Femur (tissue), 1 donor: ENCODE measurements at regions not wholly inside any gene's neighbourhood (a gene's known extent, or its start where the extent isn't known, plus 50 kb on each side); places are given as distances from the start of the nearest gene placed in this dataset.
"Not testable (repeated sequence)": the region's sequence is repeated elsewhere in the genome, so short reads cannot be mapped to it uniquely, and the experiment has no call there.

ENCODE experiments used
- DNase-seq: peaks from one replicate; pipeline ENCODE4 v3.0.0-alpha.2; 2017

GRCh38 chr3:96330795-96331194 lies 483.6 kb upstream of the EPHA6 start:
- DNase-seq, result no peak

- DNase-seq, result no peak
These were observed 483.1 kb upstream of the EPHA6 start for GRCh38 chr3:96331341-96331740.

DNA sequence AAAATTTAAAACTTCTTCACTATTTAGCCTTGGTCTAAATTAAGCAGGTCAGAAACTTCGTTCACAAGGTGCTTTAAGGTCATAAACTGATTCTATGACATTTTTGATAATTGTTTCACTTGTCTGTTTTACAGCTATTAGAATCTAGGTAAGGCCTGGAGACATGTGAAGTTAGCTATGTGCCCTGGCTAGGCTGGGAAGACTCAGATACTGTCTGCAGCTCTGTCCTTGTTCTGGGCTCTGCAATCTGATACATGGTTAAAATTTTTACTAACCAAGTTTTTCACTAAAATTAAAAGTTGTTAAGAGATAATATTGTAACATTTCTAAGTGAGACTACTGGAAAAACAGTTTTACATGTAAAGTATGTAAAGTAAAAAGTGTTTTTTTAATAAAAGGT lies 479.6 kb upstream of the EPHA6 start:
- no peak for DNase-seq

GRCh38 chr3:96347289-96347688 lies 467.1 kb upstream of the EPHA6 start:
- no peak for DNase-seq

GRCh38 chr3:96351598-96351997 lies 462.8 kb upstream of the EPHA6 start:
- DNase-seq, result not testable (repeated sequence)

DNA sequence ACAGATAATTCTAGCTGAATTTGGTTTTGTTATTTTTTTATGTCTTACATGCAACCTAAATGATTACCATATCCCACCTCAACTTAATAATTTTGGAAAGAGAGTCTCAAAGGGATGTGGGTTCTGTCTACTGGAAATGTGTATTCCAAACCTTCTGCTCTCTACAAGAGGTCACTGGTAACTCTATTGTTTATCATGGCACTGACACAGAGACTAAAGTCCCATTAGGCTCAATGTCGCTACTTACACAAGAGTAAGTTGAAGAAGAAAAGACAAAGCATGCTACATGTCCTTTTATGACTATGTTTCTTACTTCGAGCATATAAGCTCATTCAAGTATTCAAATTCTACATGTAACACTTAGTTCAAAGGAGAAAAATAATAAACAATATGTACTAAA lies 460.3 kb upstream of the EPHA6 start:
- no peak for DNase-seq

DNA sequence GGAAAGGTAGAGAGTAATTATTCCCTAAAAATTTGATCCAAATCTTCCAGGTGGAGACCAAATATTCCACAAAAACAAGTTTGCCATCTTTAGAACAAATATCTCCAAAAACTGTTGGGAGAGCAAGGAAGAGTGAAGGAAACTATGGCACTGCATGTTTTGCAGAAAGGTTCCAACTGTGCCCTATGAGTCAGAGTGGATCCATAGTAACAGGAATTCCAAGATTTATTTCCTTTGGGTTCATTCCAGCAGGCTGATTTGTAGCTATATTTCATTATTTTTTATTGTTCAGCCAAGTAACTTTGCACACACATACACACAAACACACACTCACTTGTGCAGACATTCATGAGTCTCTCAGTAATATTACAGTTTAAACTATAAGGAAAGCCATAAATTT lies 459.7 kb upstream of the EPHA6 start:
- no peak for DNase-seq

DNA sequence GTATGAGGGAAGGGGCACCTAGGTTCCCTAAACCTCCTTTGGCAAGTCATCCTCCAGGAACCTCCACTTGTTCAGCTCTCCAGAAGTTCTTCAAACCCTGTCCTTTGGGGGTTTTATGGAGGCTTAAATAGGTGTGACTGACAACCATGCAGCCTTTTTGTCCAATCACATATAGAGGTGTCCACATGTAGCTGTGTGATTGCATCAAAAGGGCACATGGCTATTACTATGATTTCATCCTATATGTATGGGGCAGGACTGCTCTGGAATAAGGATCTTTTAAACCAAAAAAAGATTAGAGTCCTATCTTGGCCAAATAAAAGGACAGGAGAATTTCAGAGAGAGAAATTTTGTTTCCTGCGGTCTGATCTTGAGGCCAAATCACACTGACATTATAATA lies 453.2 kb upstream of the EPHA6 start:
- no peak for DNase-seq

DNA sequence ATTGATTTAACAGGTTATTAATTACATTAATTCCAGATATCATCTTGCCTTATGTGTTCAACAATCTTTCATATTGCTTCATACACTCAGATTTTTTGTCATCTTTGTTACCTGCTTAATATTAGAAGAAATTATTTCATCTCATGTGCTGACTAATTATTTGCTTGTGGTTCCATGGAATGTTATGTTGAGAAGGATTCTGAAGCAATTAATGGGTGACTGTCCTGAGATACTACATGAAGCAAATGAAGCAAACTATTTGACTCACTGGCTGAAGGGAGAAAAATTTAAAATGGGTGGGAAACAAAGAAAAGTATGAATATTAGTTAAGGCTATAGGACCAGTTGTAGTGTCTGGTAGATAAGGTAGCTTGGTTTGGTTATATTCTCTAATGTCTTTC lies 443.8 kb upstream of the EPHA6 start:
- no peak for DNase-seq

DNA sequence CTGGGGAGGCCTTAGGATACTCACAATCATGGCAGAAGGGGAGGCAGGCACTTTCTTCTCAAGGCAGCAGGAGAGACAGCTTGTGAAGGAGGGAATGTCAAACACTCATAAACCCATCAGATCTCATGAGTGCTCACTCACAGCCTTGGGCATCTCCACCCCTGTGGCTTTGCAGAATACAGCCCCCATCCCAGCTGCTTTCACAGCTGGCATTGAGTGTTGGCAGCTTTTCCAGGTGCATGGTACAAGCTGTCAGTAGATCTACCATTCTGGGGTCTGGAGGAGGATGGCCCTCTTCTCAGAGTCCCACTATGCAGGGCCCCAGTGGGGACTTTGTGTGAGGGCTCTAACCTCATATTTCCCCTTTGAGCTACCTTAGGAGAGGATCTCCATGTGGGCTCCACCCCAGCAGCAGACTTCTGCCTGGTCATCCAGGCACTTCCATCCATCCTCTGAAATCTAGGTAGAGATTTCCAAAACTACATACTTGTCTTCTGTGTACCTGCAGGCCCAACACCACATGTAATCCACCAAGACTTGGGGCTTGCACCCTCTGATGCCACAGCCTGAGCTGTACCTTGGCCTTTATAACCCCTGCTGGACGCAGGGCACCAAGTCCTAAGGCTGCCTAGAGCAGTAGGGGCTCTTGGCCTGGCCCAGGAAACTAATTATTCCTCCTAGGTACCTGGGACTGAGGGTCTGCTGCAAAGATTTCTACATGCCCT lies 404.2 kb upstream of the EPHA6 start:
- DNase-seq, result no peak

DNA sequence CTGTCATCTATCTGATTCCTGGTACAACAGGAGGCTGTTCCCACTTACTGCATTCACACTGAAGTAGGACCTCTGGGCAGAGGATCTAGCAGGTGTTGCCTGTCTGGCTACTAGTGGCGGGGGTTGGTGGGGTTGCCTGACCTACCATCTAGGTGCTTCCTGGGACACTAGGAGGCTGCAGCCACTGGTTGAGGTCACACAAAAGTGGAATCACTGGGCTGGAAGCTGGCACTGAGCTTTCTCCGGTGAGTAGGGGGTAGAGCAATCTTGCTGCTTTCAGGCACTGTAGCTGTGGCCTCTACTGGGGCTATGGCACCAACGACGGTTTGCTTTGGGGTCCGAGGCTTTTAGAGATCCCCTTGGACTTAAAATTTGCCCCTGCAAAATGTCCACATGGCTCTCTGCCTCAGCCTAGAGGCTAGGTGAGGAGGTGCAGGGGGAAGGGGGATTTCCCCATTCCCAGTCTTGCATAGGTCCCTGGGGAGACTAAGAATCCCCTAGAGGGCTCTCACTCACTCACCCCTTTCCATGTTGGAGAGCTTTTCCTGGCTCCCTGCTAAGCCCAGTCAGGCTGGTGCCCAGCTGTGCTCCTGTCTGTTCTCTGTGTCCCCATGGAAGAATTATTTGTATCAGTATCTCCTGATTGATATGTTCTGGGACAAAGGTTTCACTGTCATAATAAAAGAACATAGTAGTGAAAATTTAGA lies 397.7 kb upstream of the EPHA6 start:
- no peak for DNase-seq

- DNase-seq, result no peak
These were observed 386.3 kb upstream of the EPHA6 start for GRCh38 chr3:96428097-96428496.

DNA sequence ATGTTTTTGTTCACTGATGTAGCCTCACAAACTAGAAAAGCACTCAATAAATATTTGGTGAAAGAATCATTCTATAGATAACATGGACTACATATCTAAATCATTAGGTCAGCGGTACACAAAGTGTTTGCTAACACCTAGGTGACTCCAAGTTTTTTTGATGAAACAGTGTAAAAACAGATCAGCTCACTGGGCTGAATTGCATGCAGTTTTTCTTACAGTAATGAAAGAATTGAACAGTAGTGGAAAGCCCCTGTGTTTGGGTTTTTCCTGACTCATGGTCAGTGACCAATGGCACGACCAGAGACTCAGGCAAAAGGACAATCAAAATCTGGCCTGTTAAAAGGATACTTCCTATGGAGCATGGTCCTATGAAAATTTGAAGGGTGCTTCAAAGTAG lies 384.3 kb upstream of the EPHA6 start:
- no peak for DNase-seq

DNA sequence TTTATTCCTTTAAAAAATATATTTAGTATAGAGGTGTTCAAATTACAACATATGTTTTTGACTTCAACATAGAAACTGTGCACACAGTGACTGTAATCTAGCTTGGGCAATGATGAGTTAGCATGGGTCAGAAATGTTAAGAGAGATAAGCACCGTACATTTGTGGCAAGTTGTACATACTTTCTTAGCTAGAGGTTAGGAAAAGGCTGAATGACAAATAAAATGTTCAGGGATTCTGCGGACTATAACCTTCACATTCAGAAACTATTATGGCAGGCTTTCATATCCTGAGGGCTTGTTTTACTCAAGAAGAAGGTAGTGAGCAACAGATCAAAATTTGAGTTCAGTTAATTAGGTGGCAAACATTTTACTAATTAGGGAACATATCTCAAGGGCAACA lies 379.7 kb upstream of the EPHA6 start:
- no peak for DNase-seq

DNA sequence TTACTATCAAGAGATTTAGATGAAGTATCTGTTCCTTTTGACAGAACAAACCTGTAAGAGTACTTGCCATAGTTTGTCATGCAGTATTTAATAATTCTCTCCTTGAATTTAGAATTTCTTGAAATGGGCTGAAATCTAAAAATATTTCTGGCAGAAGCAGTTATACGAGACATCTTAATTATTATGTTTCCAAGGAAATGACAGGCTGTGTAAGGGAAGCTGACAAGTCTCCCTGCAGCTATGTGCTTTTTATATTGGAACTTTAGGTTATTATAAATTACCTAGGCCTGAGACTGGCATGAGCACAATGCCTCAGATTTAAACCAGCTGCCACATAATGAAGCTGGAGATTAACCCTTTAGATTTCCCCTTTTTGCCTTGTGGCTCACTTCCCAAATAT lies 365.0 kb upstream of the EPHA6 start:
- DNase-seq, result no peak

DNA sequence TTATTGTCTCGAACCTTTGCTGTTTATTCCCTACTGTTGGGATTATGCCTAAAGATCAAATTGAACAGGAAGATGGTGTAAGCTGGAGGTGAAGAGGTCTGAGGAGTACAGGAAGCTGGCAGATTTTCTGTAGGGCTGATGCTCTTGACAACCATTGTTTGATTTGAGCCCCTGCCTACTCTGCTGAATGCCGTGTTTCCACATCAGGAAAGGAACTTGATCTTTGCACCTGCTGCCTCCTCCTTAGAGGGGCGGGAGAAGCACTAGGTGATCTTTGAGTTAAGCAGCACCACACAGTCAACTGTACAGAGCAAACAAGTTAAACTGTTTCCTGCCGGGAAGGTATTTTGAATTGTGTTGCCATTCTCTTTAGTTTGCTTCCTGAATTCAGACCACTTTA lies 364.6 kb upstream of the EPHA6 start:
- peak; percentile 13 for DNase-seq

DNA sequence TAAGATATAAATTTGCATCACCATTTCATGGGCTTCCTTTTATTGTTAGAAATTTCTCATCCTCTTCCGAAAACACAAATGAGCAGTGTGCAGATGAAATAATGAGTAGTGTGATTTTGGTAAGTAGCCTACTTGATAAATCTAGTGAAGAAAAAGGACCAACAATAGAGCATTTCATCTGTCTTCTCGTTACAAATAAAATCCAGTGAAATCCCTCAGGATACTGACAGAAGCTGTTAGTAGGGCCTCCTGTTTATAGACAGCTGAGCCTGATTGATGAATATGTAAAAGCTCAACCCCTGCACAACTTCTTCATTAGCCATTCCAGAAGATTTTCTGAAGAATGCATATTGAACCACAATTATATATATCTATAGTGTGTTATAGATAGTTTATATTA lies 363.7 kb upstream of the EPHA6 start:
- no peak for DNase-seq

DNA sequence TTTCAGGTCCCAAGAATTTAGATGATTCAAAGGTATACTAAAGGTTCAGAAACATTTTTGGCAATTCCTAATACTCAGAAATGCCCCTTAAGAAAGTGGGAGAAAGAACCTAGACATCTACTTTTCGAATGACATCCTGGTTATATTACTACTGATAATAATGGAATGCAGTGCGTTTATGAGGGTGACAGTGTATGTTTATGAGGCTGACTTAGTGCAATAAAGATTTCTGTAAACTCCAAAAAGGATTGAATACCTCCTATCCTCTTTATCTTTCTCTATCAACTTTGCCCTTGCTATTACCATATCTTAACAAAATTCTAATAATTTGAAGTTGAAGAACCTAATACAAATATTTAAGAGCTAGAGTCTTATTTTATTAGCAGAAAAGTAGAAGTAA lies 348.9 kb upstream of the EPHA6 start:
- DNase-seq, result no peak

DNA sequence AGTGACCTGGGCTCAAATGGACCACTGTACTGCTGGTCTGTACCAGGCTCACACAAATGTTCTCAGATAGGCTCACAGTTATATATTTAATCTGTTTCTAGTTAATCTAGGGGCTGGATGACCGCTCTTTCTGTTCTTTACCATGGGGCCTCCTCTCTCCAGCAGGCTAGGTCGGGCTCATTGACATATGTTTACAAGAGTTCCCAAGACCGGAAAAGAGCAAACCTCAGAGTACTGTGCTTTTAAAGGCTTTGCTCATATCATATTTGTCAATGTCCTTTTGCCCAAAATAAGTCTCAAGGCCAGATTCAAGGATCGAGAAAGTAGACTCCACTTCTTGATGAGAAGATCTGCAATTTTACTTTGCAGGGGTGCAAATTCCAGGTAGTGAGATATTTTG lies 348.0 kb upstream of the EPHA6 start:
- no peak for DNase-seq

DNA sequence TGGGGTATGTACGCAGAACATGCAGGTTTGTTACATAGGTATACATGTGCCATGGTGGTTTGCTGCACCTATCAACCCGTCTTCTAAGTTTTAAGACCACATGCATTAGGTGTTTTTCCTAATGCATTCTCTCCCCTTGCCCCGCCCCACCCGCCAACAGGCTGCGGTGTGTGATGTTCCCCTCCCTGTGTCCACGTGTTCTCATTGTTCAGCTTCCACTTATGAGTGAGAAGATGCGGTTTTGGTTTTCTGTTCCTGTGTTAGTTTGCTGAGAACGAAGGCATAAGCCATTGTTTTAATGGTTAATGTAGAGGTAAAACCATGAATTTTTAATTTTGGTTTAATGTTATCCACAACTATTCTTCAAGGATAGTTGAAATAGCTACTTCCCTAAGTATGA lies 346.8 kb upstream of the EPHA6 start:
- DNase-seq, result no peak

GRCh38 chr3:96478496-96478895 lies 335.9 kb upstream of the EPHA6 start:
- DNase-seq, result no peak

DNA sequence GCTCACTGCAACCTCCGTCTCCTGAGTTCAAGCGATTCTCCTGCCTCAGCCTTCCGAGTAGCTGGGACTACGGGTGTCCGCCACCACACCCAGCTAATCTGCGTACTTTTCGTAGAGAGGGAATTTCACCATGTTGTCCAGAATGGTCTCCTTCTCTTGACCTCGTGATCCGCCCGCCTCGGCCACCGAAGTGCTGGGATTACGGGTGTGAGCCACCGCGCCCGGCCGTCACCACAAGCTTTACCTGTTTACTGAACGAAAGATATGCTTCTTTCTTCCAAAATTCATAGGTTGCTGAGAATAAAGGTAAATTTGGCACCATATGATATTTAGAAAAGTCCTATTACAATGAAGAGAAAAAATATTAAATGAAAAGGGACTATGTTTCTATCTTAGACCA lies 333.5 kb upstream of the EPHA6 start:
- no peak for DNase-seq

GRCh38 chr3:96483191-96483590 lies 331.2 kb upstream of the EPHA6 start:
- DNase-seq, result not testable (repeated sequence)

GRCh38 chr3:96483781-96484180 lies 330.6 kb upstream of the EPHA6 start:
- DNase-seq, result no peak

- DNase-seq, result no peak
These were observed 325.7 kb upstream of the EPHA6 start for GRCh38 chr3:96488708-96489107.
